GM23248 (cell line): ENCODE measurements at regions not wholly inside any gene's neighbourhood (a gene's known extent, or its start where the extent isn't known, plus 50 kb on each side); places are given as distances from the start of the nearest gene placed in this dataset.
"Not testable (repeated sequence)": the region's sequence is repeated elsewhere in the genome, so short reads cannot be mapped to it uniquely, and the experiment has no call there.

Source experiments
- DNase-seq: peaks from one replicate; pipeline ENCODE4 v3.0.0-alpha.2; 2015
- H2AFZ ChIP-seq: fragments of 200-600 bp; sonication (generic); 2 replicates; pipeline ENCODE4 v1.6.1; 2016; ENCODE audit warnings: antibody characterized with exemption
- H3F3A ChIP-seq: fragments of 200-600 bp; sonication (generic); 2 replicates; pipeline ENCODE4 v1.6.1; 2016; ENCODE audit warnings: mild to moderate bottlenecking, antibody characterized with exemption, mixed run types; ENCODE audit not compliant: insufficient read depth
- H3K27ac ChIP-seq: fragments of 200-600 bp; sonication (generic); 2 replicates; pipeline ENCODE4 v1.5.1; 2016; ENCODE audit warnings: mild to moderate bottlenecking
- H3K27me3 ChIP-seq: fragments of 200-600 bp; sonication (generic); replicated peaks from 2 replicates; pipeline ENCODE4 v1.6.1; 2016; ENCODE audit warnings: mild to moderate bottlenecking; ENCODE audit not compliant: insufficient read depth
- H3K36me3 ChIP-seq: fragments of 200-600 bp; sonication (generic); 2 replicates; pipeline ENCODE4 v1.6.1; 2016; ENCODE audit warnings: low read depth, mild to moderate bottlenecking
- H3K4me1 ChIP-seq: fragments of 200-600 bp; sonication (generic); 2 replicates; pipeline ENCODE4 v1.6.1; 2016; ENCODE audit warnings: mild to moderate bottlenecking; ENCODE audit not compliant: insufficient read depth
- H3K4me2 ChIP-seq: fragments of 200-600 bp; sonication (generic); one replicate; pipeline ENCODE4 v1.6.1; 2016; ENCODE audit warnings: mild to moderate bottlenecking; ENCODE audit not compliant: unreplicated experiment
- H3K4me3 ChIP-seq: fragments of 200-600 bp; sonication (generic); 2 replicates; pipeline ENCODE4 v1.5.1; 2016; ENCODE audit warnings: mild to moderate bottlenecking
- H3K79me2 ChIP-seq: fragments of 200-600 bp; sonication (generic); 2 replicates; pipeline ENCODE4 v1.6.1; 2016; ENCODE audit warnings: mild to moderate bottlenecking; ENCODE audit not compliant: insufficient read depth
- H3K9ac ChIP-seq: fragments of 200-600 bp; sonication (generic); 2 replicates; pipeline ENCODE4 v1.6.1; 2016; ENCODE audit warnings: mild to moderate bottlenecking
- H3K9me2 ChIP-seq: fragments of 200-600 bp; sonication (generic); 2 replicates; pipeline ENCODE4 v1.6.1; 2016; ENCODE audit warnings: mixed run types, mild to moderate bottlenecking, moderate library complexity; ENCODE audit not compliant: insufficient read depth
- H3K9me3 ChIP-seq: fragments of 200-600 bp; sonication (generic); one replicate; pipeline ENCODE4 v1.6.1; 2017; ENCODE audit warnings: low read depth
- H4K20me1 ChIP-seq: fragments of 200-600 bp; sonication (generic); 2 replicates; pipeline ENCODE4 v1.6.0; 2016; ENCODE audit not compliant: insufficient read depth
- EZH2 ChIP-seq: fragments of 200-600 bp; sonication (generic); IDR thresholded peaks from 2 replicates; pipeline ENCODE4 v1.6.1; 2018; ENCODE audit warnings: antibody characterized with exemption, mild to moderate bottlenecking; ENCODE audit not compliant: insufficient read depth, poor library complexity, severe bottlenecking
- EZH2phosphoT487 ChIP-seq: fragments of 200-600 bp; sonication (generic); IDR thresholded peaks from 2 replicates; pipeline ENCODE4 v1.6.1; 2018; ENCODE audit warnings: antibody characterized with exemption, moderate library complexity, mild to moderate bottlenecking, low read depth; ENCODE audit not compliant: insufficient read depth
- WGBS, 2 experiments: methylation state at CpG; one replicate each; pipeline ENCODE4 v1.1.6; 2015 to 2017; ENCODE audit warnings: low lambda C conversion rate in 2 of 2, low coverage in 1 of 2; ENCODE audit errors: missing lambda C conversion rate in 2 of 2; 5-methylcytosine and 5-hydroxymethylcytosine counted together
- in situ Hi-C: fragments of 300-500 bp; cut with MboI; formaldehyde crosslinking; loops from 2 replicates; pipeline ENCODE4 v1.15.0; 2020

- Histone ChIP-seq H4K20me1 (no peaks in the 10 kb centered on the region), H3K4me2 (no peak overlapping the region), H3K9me3 (no peaks in the 10 kb centered on the region), H3K27me3 (no peaks in the 10 kb centered on the region; the same call in none of the 2 replicates), H2AFZ (no peak overlapping the region), H3K27ac (no peak overlapping the region), H3K4me1 (no peaks in the 10 kb centered on the region), H3F3A (no peaks in the 10 kb centered on the region), H3K36me3 (no peaks in the 10 kb centered on the region), H3K79me2 (no peaks in the 10 kb centered on the region), H3K9ac (no peak overlapping the region), H3K4me3 (no peak overlapping the region), H3K9me2 (no peaks in the 10 kb centered on the region)
- no peak for DNase-seq
- TF ChIP-seq EZH2phosphoT487 (no peak), EZH2 (no peak)
- in situ Hi-C loops: no loop called here
- 52 to 59% methylated on average over 3 of the region's 3 CpGs for WGBS, 2 experiments
Measured at GRCh38 chr2:204166961-204167360, 230.4 kb downstream of the ICOS start.

GRCh38 chr2:204167670-204168069, 231.1 kb downstream of the ICOS start:
- H3K4me2 ChIP-seq, H4K20me1 ChIP-seq, H3K27me3 ChIP-seq, H3K4me1 ChIP-seq, DNase-seq, H3K9me2 ChIP-seq, H3K79me2 ChIP-seq, H2AFZ ChIP-seq, H3F3A ChIP-seq, H3K9ac ChIP-seq, H3K27ac ChIP-seq, H3K9me3 ChIP-seq, H3K4me3 ChIP-seq, H3K36me3 ChIP-seq, in situ Hi-C loops: not testable (repeated sequence)
- 80% methylated on average over 6 of the region's 6 CpGs for WGBS, 2 experiments

DNA sequence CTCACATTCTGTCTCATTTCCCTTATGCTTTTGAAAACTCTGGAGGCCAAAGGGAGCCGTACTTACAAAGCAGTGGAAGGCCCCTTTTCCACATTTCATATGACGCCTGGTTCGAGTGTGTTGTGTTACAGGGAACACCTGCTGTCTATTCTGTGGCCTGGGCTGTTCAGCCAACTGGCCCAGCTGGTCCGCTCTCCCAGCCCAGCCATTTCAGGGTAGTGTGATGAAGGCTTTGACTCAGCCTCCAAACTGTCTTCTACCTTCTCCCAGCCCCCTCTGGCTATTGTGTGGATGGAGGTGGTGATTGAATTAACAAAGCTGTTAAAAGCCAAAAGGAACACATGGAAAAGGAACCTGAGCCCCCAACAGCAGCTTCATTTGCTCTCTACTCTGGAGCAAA, 233.8 kb downstream of the ICOS start:
- Histone ChIP-seq H4K20me1 (no peaks in the 10 kb centered on the region), H3K27me3 (no peaks in the 10 kb centered on the region; the same call in none of the 2 replicates), H3K36me3 (no peaks in the 10 kb centered on the region), H3K9ac (no peak overlapping the region), H3K27ac (no peak overlapping the region), H3K4me2 (no peak overlapping the region), H3K4me3 (no peak overlapping the region), H2AFZ (no peak overlapping the region), H3K9me3 (no peaks in the 10 kb centered on the region), H3K79me2 (no peaks in the 10 kb centered on the region), H3K9me2 (no peaks in the 10 kb centered on the region), H3F3A (no peaks in the 10 kb centered on the region), H3K4me1 (no peaks in the 10 kb centered on the region)
- in situ Hi-C loops: no loop called here
- no peak for DNase-seq
- TF ChIP-seq EZH2 (no peak), EZH2phosphoT487 (no peak)
- 51 to 67% methylated on average over 4 of the region's 4 CpGs for WGBS, 2 experiments

GRCh38 chr2:204171432-204172144, 235.0 kb downstream of the ICOS start:
- no peak overlapping the region for H3K4me3 ChIP-seq
- H4K20me1 ChIP-seq: no peaks in the 10 kb centered on the region
- H2AFZ ChIP-seq: no peak overlapping the region
- H3K27ac ChIP-seq: no peak overlapping the region
- 54 to 59% methylated on average over 6 of the region's 6 CpGs for WGBS, 2 experiments
- no peak for DNase-seq
- H3K36me3 ChIP-seq: no peaks in the 10 kb centered on the region
- H3F3A ChIP-seq: no peaks in the 10 kb centered on the region
- H3K4me1 ChIP-seq: no peaks in the 10 kb centered on the region
- no peak for TF ChIP-seq EZH2
- no peak for TF ChIP-seq EZH2phosphoT487
- H3K9me2 ChIP-seq: no peaks in the 10 kb centered on the region
- in situ Hi-C loops: no loop called here
- H3K9me3 ChIP-seq: no peaks in the 10 kb centered on the region
- H3K27me3 ChIP-seq: no peaks in the 10 kb centered on the region; the same call in none of the 2 replicates
- H3K9ac ChIP-seq: no peak overlapping the region
- no peaks in the 10 kb centered on the region for H3K79me2 ChIP-seq
- no peak overlapping the region for H3K4me2 ChIP-seq
